HEK293T (cell line): ENCODE measurements at regions not wholly inside any gene's neighbourhood (a gene's known extent, or its start where the extent isn't known, plus 50 kb on each side); places are given as distances from the start of the nearest gene placed in this dataset.

Source experiments
- CTCF ChIA-PET: fragments of 350-600 bp; formaldehyde crosslinking; extraction: SDS; loops from one replicate; lab custom pipeline; 2021; ENCODE audit warnings: antibody characterized with exemption, inconsistent platforms; lab: Yijun Ruan, JAX
- POLR2A ChIA-PET: fragments of 350-600 bp; formaldehyde crosslinking; extraction: SDS; loops from one replicate; lab custom pipeline; 2020; ENCODE audit warnings: antibody characterized with exemption, inconsistent platforms; lab: Yijun Ruan, JAX
- DNase-seq: peaks from one replicate; pipeline ENCODE4 v3.0.0; 2012; ENCODE audit warnings: mixed read lengths; ENCODE audit errors: extremely low spot score
- ARNT ChIP-seq: fragments of 450-650 bp; IDR thresholded peaks from 2 replicates; pipeline ENCODE4 v1.6.1; 2017; ENCODE audit warnings: mild to moderate bottlenecking
- BHLHE40 ChIP-seq: fragments of 450-650 bp; IDR thresholded peaks from 2 replicates; pipeline ENCODE4 v1.6.1; 2016; ENCODE audit warnings: mild to moderate bottlenecking, moderate library complexity, borderline replicate concordance
- CTBP1 ChIP-seq: fragments of 450-650 bp; IDR thresholded peaks from 2 replicates; pipeline ENCODE4 v1.6.1; 2016; ENCODE audit warnings: borderline replicate concordance
- ELF4 ChIP-seq: fragments of 450-650 bp; IDR thresholded peaks from 2 replicates; pipeline ENCODE4 v1.6.1; 2017; ENCODE audit warnings: antibody characterized with exemption
- FOXA1 ChIP-seq: fragments of 450-650 bp; IDR thresholded peaks from 2 replicates; pipeline ENCODE4 v1.6.1; 2016; ENCODE audit warnings: mild to moderate bottlenecking
- FOXK2 ChIP-seq: fragments of 450-650 bp; IDR thresholded peaks from 2 replicates; pipeline ENCODE4 v1.6.1; 2016; ENCODE audit warnings: mild to moderate bottlenecking
- FOXM1 ChIP-seq: fragments of 450-650 bp; IDR thresholded peaks from 2 replicates; pipeline ENCODE4 v1.6.1; 2017; ENCODE audit warnings: mild to moderate bottlenecking, borderline replicate concordance
- HDGF ChIP-seq: fragments of 450-650 bp; IDR thresholded peaks from 2 replicates; pipeline ENCODE4 v1.6.1; 2017; ENCODE audit warnings: antibody characterized with exemption, borderline replicate concordance
- L3MBTL2 ChIP-seq: fragments of 450-650 bp; conservative IDR thresholded peaks from 2 replicates; pipeline ENCODE4 v1.6.1; 2016; ENCODE audit warnings: mild to moderate bottlenecking
- LEF1 ChIP-seq: fragments of 450-650 bp; IDR thresholded peaks from 2 replicates; pipeline ENCODE4 v1.6.1; 2017; ENCODE audit warnings: mild to moderate bottlenecking, borderline replicate concordance
- NFRKB ChIP-seq: fragments of 450-650 bp; IDR thresholded peaks from 2 replicates; pipeline ENCODE4 v1.6.1; 2016; ENCODE audit warnings: mild to moderate bottlenecking, moderate library complexity
- PKNOX1 ChIP-seq: fragments of 450-650 bp; IDR thresholded peaks from 2 replicates; pipeline ENCODE4 v1.6.1; 2016
- SP1 ChIP-seq: fragments of 450-650 bp; IDR thresholded peaks from 2 replicates; pipeline ENCODE4 v1.6.1; 2017
- SUZ12 ChIP-seq: fragments of 450-650 bp; IDR thresholded peaks from 2 replicates; pipeline ENCODE4 v1.6.1; 2016; ENCODE audit warnings: mild to moderate bottlenecking
- TARDBP ChIP-seq: fragments of 450-650 bp; IDR thresholded peaks from 2 replicates; pipeline ENCODE4 v1.6.1; 2016
- ZNF384 ChIP-seq: fragments of 450-650 bp; IDR thresholded peaks from 2 replicates; pipeline ENCODE4 v1.6.1; 2016

GRCh38 chr9:26597542-26598149, 295.0 kb downstream of the CAAP1 start:
- ChIA-PET POLR2A (no interaction called here), CTCF (no interaction called here)
- DNase-seq, result no peak
- TF ChIP-seq SUZ12 (no peak), BHLHE40 (no peak), LEF1 (no peak), CTBP1 (no peak), ZNF384 (no peak), TARDBP (no peak), ARNT (no peak), FOXM1 (no peak), NFRKB (no peak), PKNOX1 (no peak), L3MBTL2 (no peak), FOXA1 (no peak), ELF4 (no peak), FOXK2 (no peak), SP1 (no peak), HDGF (no peak)

GRCh38 chr9:26579056-26579455, 313.5 kb downstream of the CAAP1 start:
- no peak for TF ChIP-seq L3MBTL2
- no peak for TF ChIP-seq FOXA1
- no peak for TF ChIP-seq HDGF
- TF ChIP-seq FOXK2, result no peak
- no peak for TF ChIP-seq TARDBP
- TF ChIP-seq SUZ12, result no peak
- TF ChIP-seq SP1, result no peak
- no peak for TF ChIP-seq ARNT
- TF ChIP-seq CTBP1, result no peak
- TF ChIP-seq ZNF384, result no peak
- no peak for TF ChIP-seq FOXM1
- no peak for TF ChIP-seq NFRKB
- no peak for TF ChIP-seq BHLHE40
- TF ChIP-seq PKNOX1, result no peak
- no peak for TF ChIP-seq ELF4
- DNase-seq, result no peak
- CTCF ChIA-PET, result no interaction called here
- POLR2A ChIA-PET, result no interaction called here

GRCh38 chr9:26574898-26575440, 317.6 kb downstream of the CAAP1 start:
- POLR2A ChIA-PET, result no interaction called here
- TF ChIP-seq CTBP1 (no peak), FOXA1 (no peak), PKNOX1 (no peak), FOXM1 (no peak), BHLHE40 (no peak), NFRKB (no peak), TARDBP (no peak), ZNF384 (no peak), SUZ12 (no peak), LEF1 (no peak)

GRCh38 chr9:26574256-26574655, 318.3 kb downstream of the CAAP1 start:
- no peak for DNase-seq
- ChIA-PET CTCF (no interaction called here), POLR2A (no interaction called here)
- TF ChIP-seq L3MBTL2, result no peak
- TF ChIP-seq TARDBP, result no peak
- TF ChIP-seq LEF1, result no peak

More at GRCh38 chr9:26574898-26575440, 317.6 kb downstream of the CAAP1 start:
- DNase-seq, result no peak
- CTCF ChIA-PET, result no interaction called here

- ChIA-PET POLR2A (no interaction called here), CTCF (no interaction called here)
- no peak for DNase-seq
- no peak for TF ChIP-seq HDGF
Observed at GRCh38 chr9:26567976-26568375, 324.6 kb downstream of the CAAP1 start.

GRCh38 chr9:26566141-26566540, 326.5 kb downstream of the CAAP1 start:
- TF ChIP-seq ELF4 (no peak), FOXM1 (no peak), PKNOX1 (no peak), ARNT (no peak), SP1 (no peak), NFRKB (no peak), L3MBTL2 (no peak), FOXK2 (no peak), BHLHE40 (no peak), CTBP1 (no peak), TARDBP (no peak)
- no peak for DNase-seq
- ChIA-PET POLR2A (no interaction called here), CTCF (no interaction called here)
